ENCODE measurements at regions not wholly inside any gene's neighbourhood (a gene's known extent, or its start where the extent isn't known, plus 50 kb on each side); places are given as distances from the start of the nearest gene placed in this dataset.
A peak's percentile ranks its signal among the peaks of the same experiment; 100 is the strongest.

GRCh38 chr11:94708642-94709041 lies 59.5 kb upstream of the AMOTL1 start (continued):
- TF ChIP-seq MED1 (CRISPR knock-in tag; IDR thresholded peaks at IDR 0.05; ENCODE audit: borderline replicate concordance), result no peak
- TF ChIP-seq CBX5 (IDR thresholded peaks at IDR 0.05; ENCODE audit: borderline replicate concordance, low read depth), result no peak

GRCh38 chr11:94715225-94715624 lies 52.9 kb upstream of the AMOTL1 start:
- Histone ChIP-seq H2AFZ (ENCODE audit: low read depth, low read length) (no peak overlapping the region), H3K27me3 (ENCODE audit: control insufficient read depth in 2 of 2, insufficient read depth in 2 of 2, low read length in 2 of 2) (no peaks in the 10 kb centered on the region), H3K27ac (ENCODE audit: extremely low read depth, low read depth, low read length) (no peak overlapping the region), H3K79me2 (ENCODE audit: control insufficient read depth, insufficient read depth, low read length) (no peaks in the 10 kb centered on the region), H3K4me1 (replicated peaks in 1 of 2; ENCODE audit: control insufficient read depth in 2 of 2, insufficient read depth in 2 of 2, low read length in 2 of 2) (no peaks in the 10 kb centered on the region), H3K9ac (ENCODE audit: insufficient read depth in 1 of 2, low read depth in 2 of 2, low read length in 2 of 2) (no peak overlapping the region), H3K4me3 (no peak overlapping the region), H3K9me1 (ENCODE audit: control insufficient read depth, insufficient read depth, low read length) (no peaks in the 10 kb centered on the region), H3K36me3 (ENCODE audit: control insufficient read depth, insufficient read depth, low read length) (no peaks in the 10 kb centered on the region), H3K4me2 (ENCODE audit: insufficient read depth, low read length) (no peak overlapping the region), H4K20me1 (replicated peaks; ENCODE audit: control insufficient read depth, insufficient read depth, low read length) (no peaks in the 10 kb centered on the region), H3K9me3 (replicated peaks; ENCODE audit: control insufficient read depth, insufficient read depth, low read depth, low read length) (no peaks in the 10 kb centered on the region)
- TF ChIP-seq MAX (CRISPR knock-in tag; IDR thresholded peaks at IDR 0.05), result no peak
- ChIA-PET POLR2A (interaction anchor here (0.6 to 0.8 kb wide), 2 partner anchors 9 to 13 kb away, joined by 3 to 4 read pairs; no protein-coding TSS in a partner anchor), CTCF (ENCODE audit: low intra/inter-chr PET ratio) (no interaction called here)
- in situ Hi-C loops (cut with MboI) (no loop called here), intact Hi-C loops (cut with micrococcal nuclease) (no loop called here)
- FAIRE-seq (no peak), DNase-seq (ENCODE audit: extremely low read depth in 1 of 4, low spot score in 3 of 4) (no peak), ATAC-seq (no peak)
- BruUV-seq (replicated peaks), result no TSS peak

- H3K79me2 ChIP-seq (ENCODE audit: control insufficient read depth, insufficient read depth, low read length), result no peaks in the 10 kb centered on the region
- H4K20me1 ChIP-seq (replicated peaks; ENCODE audit: control insufficient read depth, insufficient read depth, low read length), result no peaks in the 10 kb centered on the region
- no peaks in the 10 kb centered on the region for H3K9me3 ChIP-seq (replicated peaks; ENCODE audit: control insufficient read depth, insufficient read depth, low read depth, low read length)
- H3K9me1 ChIP-seq (ENCODE audit: control insufficient read depth, insufficient read depth, low read length), result no peaks in the 10 kb centered on the region
- DNase-seq (ENCODE audit: extremely low read depth in 1 of 4, low spot score in 3 of 4) (no peak), ATAC-seq (no peak), FAIRE-seq (no peak)
- H3K4me1 ChIP-seq (replicated peaks in 1 of 2; ENCODE audit: control insufficient read depth in 2 of 2, insufficient read depth in 2 of 2, low read length in 2 of 2), result no peaks in the 10 kb centered on the region; a peak in 1 of 5 replicates
- no peak overlapping the region for H3K9ac ChIP-seq (ENCODE audit: insufficient read depth in 1 of 2, low read depth in 2 of 2, low read length in 2 of 2)
- no peak overlapping the region for H3K27ac ChIP-seq (ENCODE audit: extremely low read depth, low read depth, low read length)
- no peaks in the 10 kb centered on the region for H3K36me3 ChIP-seq (ENCODE audit: control insufficient read depth, insufficient read depth, low read length)
- CTCF ChIA-PET (ENCODE audit: low intra/inter-chr PET ratio), result no interaction called here
- no TSS peak for BruUV-seq (replicated peaks)
- no peak overlapping the region for H3K4me3 ChIP-seq
- intact Hi-C loops (cut with micrococcal nuclease) (no loop called here), in situ Hi-C loops (cut with MboI) (no loop called here)
- H2AFZ ChIP-seq (ENCODE audit: low read depth, low read length), result no peak overlapping the region
- H3K27me3 ChIP-seq (ENCODE audit: control insufficient read depth in 2 of 2, insufficient read depth in 2 of 2, low read length in 2 of 2), result no peaks in the 10 kb centered on the region
- H3K4me2 ChIP-seq (ENCODE audit: insufficient read depth, low read length), result no peak overlapping the region
- POLR2A ChIA-PET, result no interaction called here
- TF ChIP-seq PHF21A (IDR thresholded peaks at IDR 0.05; ENCODE audit: borderline replicate concordance, low read depth) (no peak), AFF1 (IDR thresholded peaks at IDR 0.05; ENCODE audit: low read depth in 1 of 2, partially characterized antibody in 2 of 2) (peak in 1 of 2 experiments; percentile 91)
These were observed 50.5 kb upstream of the AMOTL1 start for GRCh38 chr11:94717667-94718066.

All from K562 (cell line).